Neural progenitor cell (in vitro differentiated cells): ENCODE measurements at regions not wholly inside any gene's neighbourhood (a gene's known extent, or its start where the extent isn't known, plus 50 kb on each side); places are given as distances from the start of the nearest gene placed in this dataset.

Experiments
- EZH2 ChIP-seq: fragments of 200-600 bp; sonication (generic); IDR thresholded peaks from 2 replicates; pipeline ENCODE4 v1.6.1; 2017; ENCODE audit warnings: antibody characterized with exemption, mild to moderate bottlenecking, moderate library complexity
- EZH2phosphoT487 ChIP-seq: fragments of 200-600 bp; sonication (generic); IDR thresholded peaks from 2 replicates; pipeline ENCODE4 v1.6.1; 2017; ENCODE audit warnings: antibody characterized with exemption
- TF ChIP-seq, protein P1 (sequence below): fragments of 200-600 bp; sonication (generic); IDR thresholded peaks from 2 replicates; pipeline ENCODE4 v1.5.1; 2017; ENCODE audit warnings: antibody characterized with exemption, mild to moderate bottlenecking

DNA sequence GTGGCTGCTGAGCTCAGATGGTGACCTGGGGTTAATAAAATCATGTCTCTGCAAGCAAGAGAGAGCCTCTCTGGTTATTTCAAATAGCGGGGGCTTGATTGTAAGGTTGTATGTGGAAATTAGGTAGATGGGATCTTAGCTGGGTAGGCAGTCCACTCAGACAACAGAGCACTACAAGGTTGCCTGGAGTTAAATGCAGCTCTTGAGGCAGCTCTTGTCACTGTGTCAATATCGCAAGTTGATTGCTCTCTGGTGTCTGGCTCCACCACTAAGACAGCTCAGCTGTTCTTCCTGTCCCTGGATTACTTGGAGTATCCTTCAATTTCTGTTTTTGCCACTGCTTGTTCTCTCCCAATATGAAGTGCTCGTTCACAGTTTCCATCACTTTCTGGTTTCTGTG is 93.8 kb downstream of the C21orf91 start:
- TF ChIP-seq, protein P1, sequence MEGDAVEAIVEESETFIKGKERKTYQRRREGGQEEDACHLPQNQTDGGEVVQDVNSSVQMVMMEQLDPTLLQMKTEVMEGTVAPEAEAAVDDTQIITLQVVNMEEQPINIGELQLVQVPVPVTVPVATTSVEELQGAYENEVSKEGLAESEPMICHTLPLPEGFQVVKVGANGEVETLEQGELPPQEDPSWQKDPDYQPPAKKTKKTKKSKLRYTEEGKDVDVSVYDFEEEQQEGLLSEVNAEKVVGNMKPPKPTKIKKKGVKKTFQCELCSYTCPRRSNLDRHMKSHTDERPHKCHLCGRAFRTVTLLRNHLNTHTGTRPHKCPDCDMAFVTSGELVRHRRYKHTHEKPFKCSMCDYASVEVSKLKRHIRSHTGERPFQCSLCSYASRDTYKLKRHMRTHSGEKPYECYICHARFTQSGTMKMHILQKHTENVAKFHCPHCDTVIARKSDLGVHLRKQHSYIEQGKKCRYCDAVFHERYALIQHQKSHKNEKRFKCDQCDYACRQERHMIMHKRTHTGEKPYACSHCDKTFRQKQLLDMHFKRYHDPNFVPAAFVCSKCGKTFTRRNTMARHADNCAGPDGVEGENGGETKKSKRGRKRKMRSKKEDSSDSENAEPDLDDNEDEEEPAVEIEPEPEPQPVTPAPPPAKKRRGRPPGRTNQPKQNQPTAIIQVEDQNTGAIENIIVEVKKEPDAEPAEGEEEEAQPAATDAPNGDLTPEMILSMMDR, result no peak
- TF ChIP-seq EZH2 (no peak), EZH2phosphoT487 (no peak)
